22Rv1 (cell line): ENCODE measurements at regions not wholly inside any gene's neighbourhood (a gene's known extent, or its start where the extent isn't known, plus 50 kb on each side); places are given as distances from the start of the nearest gene placed in this dataset.

Experiments used
- H3K27ac ChIP-seq: fragments of 450-650 bp; 2 replicates; pipeline ENCODE4 v1.5.1; 2017
- ZFX ChIP-seq: fragments of 450-650 bp; IDR thresholded peaks from 2 replicates; pipeline ENCODE4 v1.6.1; 2017; ENCODE audit warnings: antibody characterized with exemption, borderline replicate concordance
- TF ChIP-seq, protein P1 (sequence below): fragments of 450-650 bp; IDR thresholded peaks from 2 replicates; pipeline ENCODE4 v1.5.1; 2017; ENCODE audit warnings: mild to moderate bottlenecking

DNA sequence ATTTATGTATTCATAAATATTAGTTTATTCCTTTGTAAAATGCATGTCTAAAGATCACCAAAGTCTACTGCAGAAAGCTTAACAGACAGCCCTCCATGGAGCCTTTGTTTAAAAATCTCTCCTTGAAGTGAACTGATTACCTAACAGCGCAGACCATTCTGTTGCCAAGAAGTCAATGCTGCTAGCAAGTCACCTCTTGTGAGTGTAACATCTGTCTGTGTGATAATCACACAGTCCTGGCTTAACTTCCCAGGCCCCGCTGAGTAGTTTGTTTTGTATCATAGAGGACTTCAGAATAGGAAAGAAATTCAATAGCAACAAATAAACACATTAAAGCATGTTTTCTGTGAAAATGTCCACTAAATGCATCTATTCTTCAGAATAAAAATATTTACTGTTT lies 435.3 kb upstream of the IGFBP3 start:
- TF ChIP-seq, protein P1, sequence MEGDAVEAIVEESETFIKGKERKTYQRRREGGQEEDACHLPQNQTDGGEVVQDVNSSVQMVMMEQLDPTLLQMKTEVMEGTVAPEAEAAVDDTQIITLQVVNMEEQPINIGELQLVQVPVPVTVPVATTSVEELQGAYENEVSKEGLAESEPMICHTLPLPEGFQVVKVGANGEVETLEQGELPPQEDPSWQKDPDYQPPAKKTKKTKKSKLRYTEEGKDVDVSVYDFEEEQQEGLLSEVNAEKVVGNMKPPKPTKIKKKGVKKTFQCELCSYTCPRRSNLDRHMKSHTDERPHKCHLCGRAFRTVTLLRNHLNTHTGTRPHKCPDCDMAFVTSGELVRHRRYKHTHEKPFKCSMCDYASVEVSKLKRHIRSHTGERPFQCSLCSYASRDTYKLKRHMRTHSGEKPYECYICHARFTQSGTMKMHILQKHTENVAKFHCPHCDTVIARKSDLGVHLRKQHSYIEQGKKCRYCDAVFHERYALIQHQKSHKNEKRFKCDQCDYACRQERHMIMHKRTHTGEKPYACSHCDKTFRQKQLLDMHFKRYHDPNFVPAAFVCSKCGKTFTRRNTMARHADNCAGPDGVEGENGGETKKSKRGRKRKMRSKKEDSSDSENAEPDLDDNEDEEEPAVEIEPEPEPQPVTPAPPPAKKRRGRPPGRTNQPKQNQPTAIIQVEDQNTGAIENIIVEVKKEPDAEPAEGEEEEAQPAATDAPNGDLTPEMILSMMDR, result no peak
- TF ChIP-seq ZFX, result no peak

DNA sequence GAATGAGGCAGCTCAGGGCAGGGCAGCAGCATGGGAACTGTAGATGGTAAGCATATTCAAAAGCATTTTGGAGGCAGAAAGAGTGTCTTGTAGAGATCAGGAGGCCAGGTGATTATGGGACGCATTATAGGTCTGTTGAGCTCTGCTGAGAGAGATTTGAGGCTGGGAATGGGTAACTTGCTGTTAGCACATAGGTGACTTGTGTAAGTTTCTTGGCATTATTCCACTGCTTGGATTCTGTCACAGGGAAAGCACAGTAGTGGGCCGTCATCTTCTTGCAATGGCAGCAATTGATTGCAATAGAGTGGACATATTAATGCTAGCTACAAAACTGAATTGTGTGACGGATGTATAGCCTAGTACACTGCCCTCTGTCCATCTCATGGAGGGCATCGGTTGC lies 434.3 kb upstream of the IGFBP3 start:
- H3K27ac ChIP-seq, result no peak overlapping the region
- TF ChIP-seq, protein P1, result no peak
- no peak for TF ChIP-seq ZFX

More for the DNA sequence above, 435.3 kb upstream of the IGFBP3 start:
- no peak overlapping the region for H3K27ac ChIP-seq

DNA sequence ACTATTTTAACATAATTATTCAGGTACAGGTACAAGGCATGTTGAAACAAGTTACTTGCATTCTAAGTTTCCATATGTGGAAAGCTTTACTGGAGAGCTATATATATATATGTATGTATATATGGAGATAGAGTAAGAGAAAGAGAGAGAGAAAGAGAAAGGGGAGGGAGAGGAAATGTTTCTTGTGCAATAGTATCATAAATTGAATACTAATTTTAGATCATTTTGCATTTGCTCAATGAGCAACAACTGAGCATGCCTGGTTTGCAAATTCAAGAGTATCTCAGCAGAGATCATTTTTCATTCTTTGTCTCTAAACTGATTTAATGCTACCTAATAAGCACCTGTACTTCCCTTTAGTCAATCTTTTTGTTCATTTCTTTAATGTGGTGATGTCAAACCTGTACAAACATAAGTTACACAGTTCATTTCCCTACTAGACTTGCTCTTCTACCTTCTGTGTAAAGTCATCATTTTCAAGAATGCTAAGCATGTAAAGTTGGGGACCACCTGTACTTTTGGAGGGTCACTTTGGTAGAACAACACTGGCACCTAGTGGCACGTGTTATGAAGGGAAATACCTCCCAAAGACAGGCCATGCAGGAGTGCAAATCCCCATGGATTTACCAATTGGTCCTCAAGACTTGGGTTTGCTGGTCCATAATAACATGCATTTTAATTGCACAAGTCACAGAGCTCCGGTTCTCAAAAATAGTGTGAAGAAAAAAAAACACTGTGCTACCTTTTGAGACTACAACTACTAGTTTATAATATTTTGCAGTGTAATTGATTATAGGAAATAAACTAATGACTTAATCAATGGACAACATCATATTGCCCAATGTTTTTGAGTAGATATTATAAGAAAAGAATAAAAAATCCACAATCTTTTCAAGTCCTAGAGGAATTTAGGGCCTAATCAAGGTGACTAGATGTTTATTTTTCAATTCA lies 431.2 kb upstream of the IGFBP3 start:
- no peak overlapping the region for H3K27ac ChIP-seq
- TF ChIP-seq ZFX, result no peak
- TF ChIP-seq, protein P1, result peak; percentile 68

DNA sequence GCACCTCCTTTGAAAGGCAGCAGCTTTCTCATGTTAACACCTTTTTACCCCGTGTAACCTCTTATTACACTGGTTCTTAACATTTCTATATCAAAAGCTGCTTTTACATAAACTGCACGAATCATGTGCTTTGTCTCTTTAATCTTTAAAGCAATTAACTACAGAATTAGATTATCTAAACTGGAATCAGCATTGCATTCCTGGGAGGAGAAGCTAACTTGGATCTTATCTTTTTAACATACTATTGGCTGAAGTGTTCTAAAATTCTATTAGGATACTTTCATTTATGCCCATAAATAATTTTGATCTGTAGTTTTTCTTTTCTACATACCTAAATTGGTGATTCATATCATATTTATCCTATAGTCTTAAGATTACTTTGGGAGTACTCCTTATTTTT lies 428.4 kb upstream of the IGFBP3 start:
- TF ChIP-seq, protein P1, result no peak
- TF ChIP-seq ZFX, result no peak
- H3K27ac ChIP-seq, result no peak overlapping the region

DNA sequence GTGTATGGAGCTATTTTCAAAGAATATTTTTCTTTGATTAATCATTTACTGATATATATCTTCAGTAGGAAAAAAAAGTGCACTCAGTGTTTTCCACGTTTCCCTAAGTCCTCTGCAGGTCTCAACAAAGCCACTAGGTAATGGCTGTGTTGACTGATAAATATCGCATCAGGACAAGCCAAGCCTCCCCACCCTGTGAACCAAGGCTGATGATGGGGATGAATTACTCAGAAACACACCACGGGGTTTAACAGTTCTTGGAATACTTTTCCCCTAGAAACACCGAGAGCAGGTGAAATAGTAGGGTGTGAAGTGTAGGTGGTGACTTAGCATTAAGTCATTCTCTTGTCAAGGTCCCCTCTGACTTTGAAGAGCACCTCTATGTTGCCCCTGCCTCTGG lies 423.5 kb upstream of the IGFBP3 start:
- TF ChIP-seq, protein P1, result no peak
- no peak for TF ChIP-seq ZFX
- H3K27ac ChIP-seq, result no peak overlapping the region

GRCh38 chr7:46343802-46344201 lies 422.7 kb upstream of the IGFBP3 start:
- H3K27ac ChIP-seq, result no peak overlapping the region
- TF ChIP-seq ZFX, result no peak
- TF ChIP-seq, protein P1, result no peak

DNA sequence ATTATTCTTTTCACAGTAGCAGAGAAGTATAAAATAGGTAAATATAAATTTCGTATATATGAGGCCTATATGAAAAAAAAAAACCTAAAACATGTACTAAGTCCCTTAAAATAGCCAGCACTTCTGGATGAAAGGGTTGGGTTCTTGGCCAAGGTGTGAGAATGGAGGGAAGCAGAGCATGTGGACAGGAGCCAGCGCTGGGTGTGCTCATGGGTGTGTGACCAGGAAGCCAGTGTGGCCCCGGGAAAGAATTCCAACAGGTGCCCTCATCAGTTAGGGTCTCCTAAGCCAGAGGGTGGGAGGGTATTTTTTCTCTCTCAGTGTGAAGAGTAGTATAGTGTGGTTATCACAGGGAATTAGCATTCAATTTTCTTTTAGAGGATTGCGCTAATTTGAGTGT lies 401.9 kb upstream of the IGFBP3 start:
- no peak overlapping the region for H3K27ac ChIP-seq
- TF ChIP-seq, protein P1, result no peak
- no peak for TF ChIP-seq ZFX
